Mesodermal cell (in vitro differentiated cells): ENCODE measurements at regions not wholly inside any gene's neighbourhood (a gene's known extent, or its start where the extent isn't known, plus 50 kb on each side); places are given as distances from the start of the nearest gene placed in this dataset.

Experiments used
- H3K27ac ChIP-seq: 2 replicates; pipeline ENCODE4 v1.7.0; 2013; ENCODE audit warnings: mild to moderate bottlenecking, low read depth, low read length, moderate library complexity; ENCODE audit not compliant: severe bottlenecking
- H3K36me3 ChIP-seq: 2 replicates; pipeline ENCODE4 v1.7.1; 2013; ENCODE audit warnings: mild to moderate bottlenecking, low read length, moderate library complexity; ENCODE audit not compliant: control insufficient read depth, insufficient read depth
- H3K4me1 ChIP-seq: one replicate; pipeline ENCODE4 v1.7.1; 2013; ENCODE audit warnings: mild to moderate bottlenecking, low read length; ENCODE audit not compliant: insufficient read depth, control insufficient read depth, poor library complexity, severe bottlenecking
- H3K4me3 ChIP-seq: 2 replicates; pipeline ENCODE4 v1.7.0; 2013; ENCODE audit warnings: low read length, control low read depth, mild to moderate bottlenecking; ENCODE audit not compliant: insufficient read depth, poor library complexity, severe bottlenecking; ENCODE audit errors: extremely low read depth
- H3K9me3 ChIP-seq: 2 replicates; pipeline ENCODE4 v1.7.1; 2013; ENCODE audit warnings: mild to moderate bottlenecking, low read length, moderate library complexity; ENCODE audit not compliant: control insufficient read depth
- WGBS, 2 experiments: methylation state at CpG; one replicate each; pipeline ENCODE4 v1.1.5; 2013; ENCODE audit warnings: missing lambda C conversion rate in 2 of 2; ENCODE audit not compliant: insufficient coverage in 2 of 2; 5-methylcytosine and 5-hydroxymethylcytosine counted together

DNA sequence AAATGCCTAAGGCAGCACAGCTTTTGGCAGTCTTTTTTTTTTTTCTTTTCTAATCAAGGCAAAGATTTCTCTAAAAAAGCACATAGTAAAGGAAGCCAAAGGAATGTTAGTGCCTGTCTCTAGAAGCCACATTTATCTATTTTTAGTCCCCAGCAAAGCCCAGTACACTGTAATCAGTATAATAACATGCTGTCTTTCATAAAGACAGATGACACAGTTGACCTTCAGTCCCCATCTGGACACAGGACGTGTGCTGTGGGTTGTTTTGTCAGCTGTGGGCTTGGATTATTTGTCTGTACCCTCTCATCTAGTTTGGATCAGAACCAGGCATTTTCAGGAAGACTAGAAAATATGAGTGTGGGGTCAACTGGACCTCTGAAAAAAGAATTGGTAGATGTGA is 110.4 kb upstream of the CTNNB1 start:
- H3K4me3 ChIP-seq: no peak overlapping the region
- H3K27ac ChIP-seq: no peak overlapping the region
- no peaks in the 10 kb centered on the region for H3K9me3 ChIP-seq
- H3K4me1 ChIP-seq: no peaks in the 10 kb centered on the region
- H3K36me3 ChIP-seq: no peaks in the 10 kb centered on the region
- WGBS, 2 experiments: 63% methylated on average over 1 of the region's 1 CpG; no CpG with 5 or more reads in 1 of the 2 experiments

DNA sequence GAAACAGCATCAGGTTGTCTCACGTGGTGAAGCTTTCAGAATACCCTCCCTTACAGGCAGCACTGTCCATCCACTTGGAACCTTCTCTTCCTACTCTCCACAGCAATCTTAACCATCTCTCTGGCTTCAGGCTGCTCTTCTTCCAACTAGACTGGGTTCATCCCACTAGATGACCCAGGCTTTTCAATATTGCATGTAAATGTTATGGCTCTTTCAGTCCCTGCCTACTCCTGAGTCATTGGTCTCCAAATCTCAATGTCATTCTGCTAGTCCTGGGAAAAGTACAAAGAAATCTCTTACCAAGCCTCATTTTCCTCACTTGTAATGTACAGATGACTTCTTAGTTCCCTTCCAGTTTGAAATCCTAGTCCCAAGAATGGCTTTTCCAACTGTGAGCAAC is 109.7 kb upstream of the CTNNB1 start:
- Histone ChIP-seq H3K36me3 (no peaks in the 10 kb centered on the region), H3K4me3 (no peak overlapping the region), H3K4me1 (no peaks in the 10 kb centered on the region), H3K9me3 (no peaks in the 10 kb centered on the region), H3K27ac (no peak overlapping the region)
- WGBS, 2 experiments: 91% methylated on average over 1 of the region's 1 CpG; no CpG with 5 or more reads in 1 of the 2 experiments

DNA sequence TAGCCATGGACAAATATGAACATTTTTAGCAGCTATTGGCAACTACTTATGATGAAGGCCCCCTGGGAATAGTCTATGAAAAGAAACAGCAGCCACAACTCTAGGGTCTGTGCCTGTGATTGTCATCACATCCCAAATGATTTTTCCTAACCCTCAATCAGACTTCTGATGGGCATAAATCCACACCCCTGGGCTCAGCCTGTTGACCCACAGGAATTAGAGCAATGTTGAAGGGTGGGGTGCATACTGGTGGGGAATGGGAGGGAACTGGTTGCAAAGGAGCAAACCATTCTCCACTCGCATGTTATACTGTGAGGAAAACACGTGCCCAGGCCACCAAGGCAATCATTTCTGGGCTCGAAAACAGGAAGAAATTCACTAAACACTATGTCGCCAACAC is 106.5 kb upstream of the CTNNB1 start:
- Histone ChIP-seq H3K4me3 (no peak overlapping the region), H3K36me3 (no peaks in the 10 kb centered on the region), H3K4me1 (no peaks in the 10 kb centered on the region), H3K9me3 (no peaks in the 10 kb centered on the region), H3K27ac (no peak overlapping the region)
- WGBS, 2 experiments: 94 to 95% methylated on average over 4 of the region's 4 CpGs

DNA sequence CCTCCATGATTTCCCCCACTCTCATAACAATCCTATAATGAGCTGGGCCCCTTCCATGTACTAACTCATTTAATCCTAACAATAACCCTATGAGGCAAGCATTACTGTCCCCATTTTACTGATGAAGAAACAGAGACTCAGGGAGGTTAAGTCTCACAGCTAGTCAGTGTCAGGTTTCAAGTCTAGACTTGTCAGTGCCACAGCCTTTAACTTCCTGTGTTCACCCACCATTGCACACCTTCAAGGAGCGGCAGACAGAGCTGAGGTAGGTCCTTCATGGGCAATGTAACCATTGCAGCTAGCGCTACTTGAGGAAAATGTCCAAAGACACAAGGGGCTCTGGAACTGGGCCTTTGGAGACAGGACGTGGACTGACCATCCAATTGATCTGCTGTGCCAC is 105.8 kb upstream of the CTNNB1 start:
- WGBS, 2 experiments: 94 to 100% methylated on average over 3 of the region's 3 CpGs
- H3K27ac ChIP-seq: no peak overlapping the region
- H3K4me3 ChIP-seq: no peak overlapping the region
- H3K36me3 ChIP-seq: no peaks in the 10 kb centered on the region
- H3K4me1 ChIP-seq: no peaks in the 10 kb centered on the region
- no peaks in the 10 kb centered on the region for H3K9me3 ChIP-seq

DNA sequence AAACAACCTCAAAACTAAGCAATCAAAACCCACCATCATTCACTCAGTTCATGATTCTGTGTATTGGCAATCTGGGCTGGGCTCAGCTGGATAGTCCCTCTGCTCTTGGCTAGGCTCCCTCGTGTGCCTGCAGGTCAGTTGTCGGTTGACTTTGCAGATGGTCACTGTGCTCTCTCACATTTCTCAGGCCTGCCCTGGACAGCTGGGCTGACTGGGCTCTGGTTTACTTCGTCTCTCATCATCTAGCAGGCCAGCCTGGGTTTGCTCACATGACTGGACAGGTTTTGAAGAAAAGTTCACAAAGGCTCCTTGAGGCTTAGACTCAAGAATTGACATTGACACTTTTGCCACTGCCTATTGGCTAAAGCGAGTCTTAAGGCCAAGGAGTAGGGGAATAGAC is 105.0 kb upstream of the CTNNB1 start:
- no peak overlapping the region for H3K4me3 ChIP-seq
- 90 to 98% methylated on average over 4 of the region's 4 CpGs for WGBS, 2 experiments
- H3K9me3 ChIP-seq: no peaks in the 10 kb centered on the region
- no peaks in the 10 kb centered on the region for H3K36me3 ChIP-seq
- H3K27ac ChIP-seq: no peak overlapping the region
- no peaks in the 10 kb centered on the region for H3K4me1 ChIP-seq

DNA sequence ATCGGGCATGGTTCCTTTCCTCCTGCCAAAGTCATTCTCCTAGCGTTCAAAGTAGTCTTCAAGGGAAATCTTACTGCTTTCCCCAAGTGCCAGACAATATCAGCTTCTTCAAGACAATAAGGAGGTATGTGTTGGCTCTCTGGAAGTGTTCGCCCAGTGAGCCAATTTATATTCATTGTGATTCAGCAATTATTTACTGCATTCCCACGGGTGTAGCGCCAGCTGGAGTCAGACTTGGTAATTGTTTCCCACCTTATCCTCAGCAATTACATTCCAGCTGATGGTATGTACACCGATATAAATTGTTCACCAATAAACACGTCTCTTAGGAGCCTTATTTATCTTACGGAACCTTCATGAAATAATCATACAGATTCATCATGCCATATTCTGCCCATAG is 103.6 kb upstream of the CTNNB1 start:
- Histone ChIP-seq H3K4me3 (no peak overlapping the region), H3K36me3 (no peaks in the 10 kb centered on the region), H3K4me1 (no peaks in the 10 kb centered on the region), H3K27ac (no peak overlapping the region), H3K9me3 (no peaks in the 10 kb centered on the region)
- 84 to 93% methylated on average over 5 to 6 of the region's 8 CpGs for WGBS, 2 experiments

DNA sequence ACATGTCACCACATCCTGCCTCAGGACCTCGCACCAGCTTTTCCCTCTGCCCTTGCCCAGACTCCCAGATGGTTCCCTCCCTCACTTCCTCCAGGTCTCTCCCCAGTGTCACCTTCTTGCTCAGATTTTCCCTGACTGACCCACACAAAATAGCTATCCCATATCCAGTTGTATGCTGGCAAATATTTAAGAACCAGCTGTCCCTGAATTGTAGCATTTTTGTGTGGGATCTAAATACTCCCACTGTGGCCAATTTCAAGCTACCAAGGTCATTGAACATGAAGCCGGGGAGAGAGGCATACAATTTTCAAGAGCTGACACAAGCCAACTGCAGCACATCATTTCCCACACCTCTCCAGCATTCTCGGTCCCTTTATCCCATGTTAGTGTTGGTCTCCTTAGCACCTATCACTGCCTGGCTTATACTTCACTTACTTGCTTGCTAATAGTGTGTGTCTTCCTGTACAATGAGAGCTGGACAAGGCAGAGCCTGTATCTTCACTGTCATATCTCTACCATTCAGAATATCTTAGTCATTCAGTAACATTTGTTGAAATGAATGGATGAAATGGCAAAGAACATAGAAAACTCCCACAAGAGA is 101.3 kb upstream of the CTNNB1 start:
- Histone ChIP-seq H3K9me3 (no peaks in the 10 kb centered on the region), H3K36me3 (no peaks in the 10 kb centered on the region), H3K27ac (no peak overlapping the region), H3K4me3 (no peak overlapping the region), H3K4me1 (no peaks in the 10 kb centered on the region)
- WGBS, 2 experiments: 89 to 90% methylated on average over 2 to 3 of the region's 3 CpGs

DNA sequence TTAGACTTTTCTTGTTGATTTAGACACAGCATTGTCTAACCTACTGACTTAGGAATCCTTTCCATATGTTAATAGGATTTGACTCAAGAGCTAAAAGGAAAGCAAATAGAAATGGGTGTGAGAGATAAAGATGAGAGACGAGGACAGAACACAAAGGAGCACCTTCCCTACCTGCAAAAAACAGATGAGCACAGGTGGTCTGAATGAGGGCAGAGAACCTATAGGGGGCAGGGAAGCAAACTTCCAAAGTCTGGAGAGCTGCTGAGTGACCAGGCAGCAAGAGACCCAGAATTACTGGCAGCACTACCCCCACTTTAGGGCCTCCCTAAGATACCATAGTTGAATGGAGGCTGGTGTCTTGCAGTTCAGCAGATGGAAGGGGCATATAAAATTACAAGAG is 98.1 kb upstream of the CTNNB1 start:
- Histone ChIP-seq H3K4me3 (no peak overlapping the region), H3K36me3 (no peaks in the 10 kb centered on the region), H3K4me1 (no peaks in the 10 kb centered on the region), H3K9me3 (no peaks in the 10 kb centered on the region), H3K27ac (no peak overlapping the region)
- no CpG with 5 or more reads among the region's 1 CpG for WGBS, 2 experiments

DNA sequence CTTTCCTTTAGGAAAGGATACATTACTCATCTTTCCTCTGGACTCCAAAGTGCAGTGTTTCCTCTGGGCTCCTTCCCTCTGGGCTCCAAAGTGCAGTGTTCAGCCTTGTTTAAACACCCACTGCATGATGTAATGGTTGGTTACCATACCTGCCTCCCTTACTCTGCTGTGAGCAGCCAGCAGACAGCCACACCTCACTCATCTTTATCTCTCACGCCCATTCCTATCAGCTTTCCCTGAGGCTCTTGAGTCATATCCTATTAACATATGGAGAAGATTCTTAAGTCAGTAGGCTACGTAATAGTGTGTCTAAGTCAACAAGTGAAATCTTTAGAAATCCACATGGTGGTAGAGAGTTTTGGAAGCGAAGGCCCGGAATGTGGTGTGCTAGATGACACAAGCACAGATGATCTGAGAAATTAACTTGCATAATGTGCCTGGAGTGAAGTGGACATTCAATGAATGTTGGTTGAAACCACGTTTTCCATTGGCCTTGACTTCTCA is 97.2 kb upstream of the CTNNB1 start:
- 86 to 89% methylated on average over 4 of the region's 5 CpGs for WGBS, 2 experiments
- H3K4me3 ChIP-seq: no peak overlapping the region
- H3K4me1 ChIP-seq: no peaks in the 10 kb centered on the region
- H3K27ac ChIP-seq: no peak overlapping the region
- H3K36me3 ChIP-seq: no peaks in the 10 kb centered on the region
- no peaks in the 10 kb centered on the region for H3K9me3 ChIP-seq

DNA sequence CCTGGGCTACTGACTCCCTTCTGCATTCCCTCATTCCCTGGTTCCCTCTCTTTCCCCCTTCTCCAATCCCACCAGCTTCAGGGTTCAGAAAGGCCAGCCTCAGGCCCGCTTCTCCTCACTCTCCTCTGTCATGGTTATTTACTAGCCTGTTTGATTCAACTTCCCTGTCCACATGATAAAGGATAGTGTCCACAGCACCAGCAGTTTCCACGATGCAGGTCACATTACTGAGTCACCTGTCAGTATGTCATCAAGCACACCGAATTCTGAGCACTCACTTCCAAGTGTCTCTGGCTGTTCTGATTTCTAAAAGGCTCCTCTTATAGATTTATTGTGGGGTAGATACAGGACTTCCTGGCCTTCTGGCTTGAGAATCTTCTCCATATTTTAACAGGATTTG is 96.6 kb upstream of the CTNNB1 start:
- Histone ChIP-seq H3K9me3 (no peaks in the 10 kb centered on the region), H3K27ac (no peak overlapping the region), H3K36me3 (no peaks in the 10 kb centered on the region), H3K4me1 (no peaks in the 10 kb centered on the region), H3K4me3 (no peak overlapping the region)
- WGBS, 2 experiments: 92 to 93% methylated on average over 2 of the region's 3 CpGs

DNA sequence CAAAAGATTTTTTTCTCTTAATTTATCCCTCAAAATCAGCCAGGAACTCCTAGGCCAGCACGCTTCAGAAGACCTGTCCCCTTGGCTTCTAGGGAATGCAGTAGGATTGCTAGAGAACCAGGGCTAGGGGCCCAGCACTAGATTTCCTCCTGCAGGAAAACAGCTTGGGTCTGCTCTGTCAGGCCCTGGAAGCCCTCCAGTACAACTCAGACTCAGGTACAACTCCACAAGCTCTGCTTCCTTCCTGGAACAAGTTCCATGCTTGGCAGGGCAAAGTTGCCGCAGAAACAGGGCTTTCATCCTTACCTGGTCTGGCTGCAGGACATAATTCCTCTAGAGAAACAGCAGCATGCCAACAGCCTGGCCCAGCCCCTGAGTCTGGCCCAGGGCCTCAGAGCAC is 96.1 kb upstream of the CTNNB1 start:
- Histone ChIP-seq H3K27ac (no peak overlapping the region), H3K36me3 (no peaks in the 10 kb centered on the region), H3K9me3 (no peaks in the 10 kb centered on the region), H3K4me3 (no peak overlapping the region), H3K4me1 (no peaks in the 10 kb centered on the region)
- 92 to 94% methylated on average over 1 to 2 of the region's 2 CpGs for WGBS, 2 experiments
